Renal cortical epithelial cell (primary cell): ENCODE measurements at regions not wholly inside any gene's neighbourhood (a gene's known extent, or its start where the extent isn't known, plus 50 kb on each side); places are given as distances from the start of the nearest gene placed in this dataset.
"Not testable (repeated sequence)": the region's sequence is repeated elsewhere in the genome, so short reads cannot be mapped to it uniquely, and the experiment has no call there.

Experiments
- DNase-seq: peaks from one replicate; pipeline ENCODE4 v3.0.0-alpha.2; 2011; ENCODE audit warnings: low read depth

DNA sequence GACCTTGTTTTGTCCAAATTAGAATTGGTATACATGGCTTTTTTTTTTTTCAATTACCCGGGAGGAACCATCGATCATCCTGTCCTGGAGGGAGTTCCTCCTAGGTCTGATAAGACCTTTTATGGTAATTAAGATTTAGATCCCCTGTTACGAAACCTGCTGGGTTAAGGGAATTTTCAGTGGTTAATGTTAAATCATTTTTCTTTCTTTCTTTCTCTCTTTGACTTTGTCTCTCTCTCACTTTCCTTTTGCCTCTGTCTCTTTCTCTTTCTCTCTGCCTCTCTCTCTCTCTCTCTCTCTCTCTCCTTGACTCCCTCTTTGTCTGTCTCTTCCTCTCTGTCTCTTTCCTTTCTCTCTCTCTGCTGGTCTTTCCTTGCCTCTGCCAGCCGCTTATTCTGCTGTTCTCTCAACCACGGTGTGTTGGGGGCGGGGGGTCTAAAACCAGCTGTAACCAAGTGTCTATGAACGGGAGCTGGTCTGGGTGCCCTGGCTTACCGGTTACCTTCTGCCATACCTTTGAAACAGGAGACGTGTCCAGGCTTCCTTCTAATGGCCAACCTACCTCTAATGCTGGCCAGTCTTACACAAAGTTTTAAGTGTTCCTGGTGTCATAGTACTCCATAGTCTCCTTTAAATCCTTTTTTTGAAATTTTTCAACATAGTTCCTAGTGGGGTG lies 815.1 kb downstream of the TRIB2 start:
- not testable (repeated sequence) for DNase-seq

DNA sequence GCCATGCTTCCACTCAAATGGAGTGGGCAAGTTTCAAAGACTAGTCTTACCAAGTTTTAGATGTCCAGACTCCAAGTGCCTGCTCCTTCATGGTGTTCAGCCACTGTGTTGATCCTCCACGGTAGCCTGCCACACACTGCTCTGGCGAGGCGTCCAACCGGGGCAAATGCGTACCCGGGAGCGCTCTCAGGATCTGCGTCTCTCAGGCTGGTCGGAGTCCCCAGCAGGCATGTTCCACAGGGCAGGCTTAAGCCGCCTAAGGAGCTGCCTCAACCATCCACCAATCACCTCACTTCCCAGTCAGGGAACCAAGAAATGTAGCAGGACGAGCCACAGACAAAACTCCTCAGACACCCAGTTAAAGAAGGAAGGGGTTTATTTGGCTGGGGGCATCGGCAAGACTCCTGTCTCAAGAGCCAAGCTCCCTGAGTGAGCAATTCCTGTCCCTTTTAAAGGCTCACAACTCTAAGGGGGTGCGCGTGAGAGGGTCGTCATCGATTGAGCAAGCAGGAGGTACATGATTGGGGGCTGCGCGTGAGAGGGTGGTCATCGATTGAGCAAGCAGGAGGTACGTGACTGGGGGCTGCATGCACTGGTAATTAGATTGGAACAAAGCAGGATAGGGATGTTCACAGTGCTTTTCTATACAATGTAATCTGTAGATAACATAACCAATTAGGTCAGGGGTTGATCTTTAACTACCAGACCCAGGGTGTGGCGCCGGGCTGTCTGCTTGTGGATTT lies 816.2 kb downstream of the TRIB2 start:
- DNase-seq: not testable (repeated sequence)

DNA sequence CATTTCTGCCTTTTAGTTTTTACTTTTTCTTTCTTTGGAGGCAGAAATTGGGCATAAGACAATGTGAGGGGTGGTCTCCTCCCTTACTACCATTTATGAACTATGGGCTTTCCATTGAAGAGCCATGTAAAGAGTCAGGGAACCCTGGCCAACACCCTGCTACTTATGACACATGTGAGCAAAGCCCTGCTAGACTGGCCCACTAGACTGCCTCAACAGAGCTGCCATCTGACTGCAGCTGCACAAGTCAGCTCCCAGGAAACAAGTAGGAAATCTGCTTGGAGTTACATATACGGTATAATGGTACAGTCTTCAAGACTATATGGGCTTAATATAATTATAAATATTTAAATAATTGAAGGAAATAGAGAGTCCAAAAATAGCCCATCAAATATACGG lies 816.8 kb downstream of the TRIB2 start:
- DNase-seq: no peak

DNA sequence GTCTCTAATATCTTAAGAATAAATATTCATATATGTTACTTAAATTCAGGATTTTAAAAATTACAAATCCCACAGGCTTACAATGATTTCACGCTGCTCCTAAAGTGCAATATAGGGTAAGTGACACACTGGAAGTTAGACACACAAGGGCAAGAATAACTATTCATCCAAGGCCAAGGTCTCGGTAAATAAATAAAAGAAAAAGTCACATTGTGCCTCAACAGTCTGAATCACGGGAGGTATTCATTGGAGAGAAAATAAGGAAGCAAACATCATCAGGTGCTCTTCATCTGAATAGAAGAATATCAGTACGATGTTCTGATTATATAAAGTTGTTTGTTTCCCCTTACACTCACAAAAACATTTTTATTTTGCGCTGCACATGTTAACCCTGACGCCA lies 820.2 kb downstream of the TRIB2 start:
- DNase-seq: no peak

DNA sequence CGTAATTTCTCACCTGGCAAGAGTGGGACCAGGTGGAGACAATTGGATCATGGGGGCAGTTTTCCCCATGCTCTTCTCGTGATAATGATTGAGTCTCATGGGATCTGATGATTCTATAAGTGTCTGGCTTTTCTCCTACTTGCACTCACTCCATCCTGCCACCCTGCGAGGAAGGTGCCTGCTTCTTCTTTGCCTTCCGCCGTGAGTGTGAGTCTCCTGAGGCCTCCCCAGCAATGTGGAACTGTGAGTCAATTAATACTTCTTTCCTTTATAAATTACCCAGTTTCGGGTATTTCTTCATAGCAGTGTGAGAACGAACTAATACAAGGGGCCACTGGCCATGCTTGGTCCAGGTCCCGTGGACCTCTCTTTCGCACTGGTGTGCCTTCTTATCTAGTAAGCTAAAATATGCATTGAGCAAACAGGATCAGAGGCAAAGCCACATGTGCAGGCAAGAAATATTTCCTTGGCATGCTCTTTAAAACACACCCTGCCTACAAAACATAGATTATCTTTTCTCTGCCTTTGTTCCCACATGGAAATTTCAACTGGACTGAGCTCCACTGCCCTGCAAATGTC lies 821.1 kb downstream of the TRIB2 start:
- no peak for DNase-seq

DNA sequence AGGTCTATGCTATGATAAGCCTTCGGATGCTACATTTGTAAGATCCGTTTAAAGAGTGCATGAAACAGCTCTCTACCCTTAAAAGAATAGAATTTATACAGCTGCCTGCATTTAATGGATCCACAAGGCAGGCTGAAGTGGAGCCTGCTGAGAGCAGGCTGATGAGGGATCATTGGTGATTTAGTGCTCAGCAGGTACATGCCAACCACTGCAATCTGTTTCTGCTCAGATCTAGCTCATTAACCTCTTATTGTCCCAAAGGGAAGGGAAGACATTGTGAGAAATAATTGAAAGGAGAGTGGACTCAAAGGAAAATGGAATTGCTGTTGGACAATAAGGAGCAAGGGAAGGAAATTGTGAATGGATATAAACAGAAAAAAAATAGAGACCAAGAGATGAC lies 822.6 kb downstream of the TRIB2 start:
- DNase-seq: no peak

DNA sequence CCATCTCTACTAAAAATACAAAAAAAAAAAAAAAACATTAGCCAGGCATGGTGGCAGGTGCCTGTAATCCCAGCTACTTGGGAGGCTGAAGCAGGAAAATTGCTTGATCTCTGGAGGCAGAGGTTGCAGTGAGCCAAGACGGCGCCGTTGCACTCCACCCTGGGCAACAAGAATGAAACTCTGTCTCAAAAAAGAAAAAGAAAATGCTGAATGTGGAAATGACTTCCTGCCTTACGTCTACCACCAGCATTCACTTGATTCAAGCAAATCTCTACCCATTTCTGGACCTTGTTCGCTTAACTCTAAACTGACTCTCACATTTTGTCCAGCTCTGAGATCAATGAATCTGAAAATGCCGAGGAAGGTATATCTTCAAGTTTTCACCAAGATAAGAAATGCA lies 825.3 kb downstream of the TRIB2 start:
- no peak for DNase-seq

DNA sequence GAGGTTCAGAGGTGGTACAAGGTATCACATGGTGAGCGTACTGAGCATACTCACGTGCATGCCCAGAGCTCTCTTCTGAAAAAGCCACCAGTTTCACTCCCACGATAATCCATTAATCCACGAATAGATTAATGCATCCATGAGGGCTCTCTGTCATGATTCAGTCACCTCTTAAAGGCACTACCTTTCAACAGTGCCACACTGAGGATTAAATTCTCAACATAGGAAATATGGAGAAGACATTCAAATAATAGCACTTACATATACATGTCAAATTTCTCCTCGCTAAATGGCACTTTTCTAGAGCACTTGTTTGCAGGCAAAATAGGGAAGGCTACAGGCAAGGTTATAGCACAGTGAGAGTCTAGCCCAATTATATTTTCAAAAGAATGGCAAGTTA lies 825.9 kb downstream of the TRIB2 start:
- no peak for DNase-seq

DNA sequence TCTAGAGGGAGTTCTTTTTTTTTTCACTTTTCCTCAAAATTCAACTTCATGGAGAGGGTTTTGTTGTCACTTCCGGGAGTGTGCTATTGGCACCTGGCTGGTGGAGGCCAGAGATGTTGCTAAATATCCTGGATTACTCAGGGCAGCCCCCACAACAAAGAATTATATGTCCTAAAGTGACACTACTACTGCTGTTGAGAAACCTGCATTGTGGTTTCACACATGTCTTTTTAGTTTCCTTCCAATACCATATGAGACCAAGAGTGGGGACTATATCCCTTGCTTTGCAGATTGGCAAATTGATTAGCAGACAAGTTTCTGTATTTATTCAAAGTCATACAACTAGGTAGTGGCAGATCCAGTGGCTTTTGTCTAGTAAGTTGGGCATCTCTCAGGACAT lies 826.8 kb downstream of the TRIB2 start:
- DNase-seq: no peak

DNA sequence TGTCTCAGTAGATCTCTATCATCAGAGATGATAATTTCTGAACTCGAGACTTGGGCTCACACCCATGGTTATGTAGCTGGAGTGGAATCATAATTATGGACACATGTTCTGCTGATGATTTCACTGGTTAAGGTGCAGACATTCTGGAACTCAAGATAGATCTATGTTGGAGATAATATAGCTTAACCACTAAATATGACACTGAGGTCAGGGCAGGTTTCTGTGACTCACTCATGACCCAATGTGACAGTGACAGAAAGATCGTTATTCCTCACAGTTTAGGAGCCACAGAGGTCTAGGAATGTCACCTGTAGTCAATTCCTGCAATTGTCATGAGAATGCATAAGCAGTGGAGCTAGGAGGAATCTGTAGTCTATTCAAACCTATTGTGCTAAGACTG lies 828.6 kb downstream of the TRIB2 start:
- DNase-seq: no peak

DNA sequence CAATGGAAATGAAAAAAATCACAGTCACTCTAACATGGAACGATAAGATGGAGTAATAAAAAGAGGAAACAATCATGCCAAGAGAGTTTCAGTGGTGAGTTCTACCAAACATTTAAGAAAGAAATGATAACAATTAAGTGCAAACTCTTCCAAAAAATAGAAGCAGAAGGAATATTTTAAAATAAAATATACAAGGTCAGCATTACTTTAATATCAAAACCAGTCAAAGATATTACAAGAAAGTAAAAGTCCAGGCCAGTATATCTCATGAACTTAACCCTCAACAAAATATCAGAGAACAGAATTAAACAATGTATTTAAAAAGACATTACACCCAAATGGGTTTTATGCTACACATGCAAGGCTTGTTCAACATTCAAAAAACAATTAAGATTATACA lies 829.4 kb downstream of the TRIB2 start:
- DNase-seq: no peak

DNA sequence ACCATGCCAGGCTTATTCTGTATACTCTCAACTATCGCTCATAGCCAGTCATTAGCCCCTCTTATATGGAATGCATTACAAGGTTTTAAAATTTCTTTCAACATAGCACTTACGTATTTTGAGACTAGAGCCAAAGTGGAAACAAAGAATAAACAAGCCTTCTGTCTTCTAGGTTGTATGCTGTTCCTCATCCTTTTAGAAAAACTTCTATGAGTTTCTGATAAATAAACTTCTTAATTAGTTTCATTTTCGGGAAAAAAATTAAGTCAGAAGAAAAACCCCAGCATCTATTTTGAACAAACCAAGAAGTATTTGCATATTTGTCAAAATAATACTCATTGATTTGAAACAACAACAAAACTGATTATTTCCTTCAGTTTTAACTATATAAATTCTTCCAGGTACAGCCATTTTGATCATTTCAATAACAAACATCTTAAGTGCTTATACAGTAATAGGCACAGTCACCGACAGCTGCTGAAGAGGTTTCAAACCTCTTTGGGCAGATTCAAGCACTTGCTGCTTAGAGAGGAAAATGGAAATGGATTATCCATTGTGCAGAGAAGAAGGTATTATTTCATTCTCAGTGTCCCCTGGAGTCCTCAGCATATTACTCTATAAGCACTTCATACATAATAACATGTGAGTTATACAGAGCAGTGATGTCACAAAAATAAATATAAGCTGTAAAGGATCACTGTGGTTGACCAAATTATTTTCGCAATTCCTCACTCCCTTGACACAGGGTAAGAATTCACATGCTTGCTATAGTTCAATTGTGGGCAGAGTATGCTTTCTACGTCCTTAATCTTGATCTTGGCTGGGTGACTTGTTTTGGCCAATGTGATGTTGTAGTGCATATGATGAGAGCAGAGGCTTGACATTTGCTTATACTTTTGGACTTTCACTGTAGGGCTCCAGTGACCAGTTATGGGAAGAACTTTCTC lies 833.8 kb downstream of the TRIB2 start:
- DNase-seq: no peak

DNA sequence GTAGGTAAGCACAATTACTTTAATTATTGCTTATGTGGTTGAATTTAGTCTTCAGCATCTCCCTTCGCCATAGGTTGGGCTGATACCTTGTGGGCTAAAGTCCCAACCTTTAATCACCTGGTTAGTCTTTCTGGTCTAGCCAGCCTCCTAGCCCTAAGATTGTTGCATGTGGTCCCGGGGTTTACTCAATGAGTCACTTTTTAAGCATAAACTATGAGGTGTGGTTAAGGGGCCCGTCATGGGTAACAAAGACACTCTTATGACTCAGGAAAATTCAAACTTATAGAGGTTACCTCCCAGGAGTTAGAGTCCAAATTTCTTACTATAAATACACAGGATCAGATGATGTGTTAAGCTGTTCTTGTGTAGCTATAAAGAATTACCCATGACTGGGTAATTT lies 841.6 kb downstream of the TRIB2 start:
- peak; percentile 96 for DNase-seq

DNA sequence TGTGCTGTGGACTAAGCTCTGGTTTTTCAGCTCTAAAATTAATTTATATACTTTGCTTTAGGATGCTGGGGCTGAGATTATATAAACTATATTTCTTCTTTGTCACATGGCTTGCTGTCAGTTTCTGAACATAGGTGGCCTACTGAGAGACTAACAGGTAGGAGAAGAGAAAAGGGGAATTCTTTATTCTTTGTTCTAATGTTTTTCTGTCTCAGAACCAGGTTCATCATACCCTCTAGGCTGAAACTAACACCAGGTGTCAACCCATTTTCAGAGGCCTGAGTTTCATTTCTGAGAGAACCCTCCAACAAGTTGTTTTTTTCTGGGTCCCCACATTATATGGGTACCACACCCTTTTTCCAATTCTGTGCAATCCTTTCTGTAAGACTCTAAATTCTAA lies 843.6 kb downstream of the TRIB2 start:
- no peak for DNase-seq

DNA sequence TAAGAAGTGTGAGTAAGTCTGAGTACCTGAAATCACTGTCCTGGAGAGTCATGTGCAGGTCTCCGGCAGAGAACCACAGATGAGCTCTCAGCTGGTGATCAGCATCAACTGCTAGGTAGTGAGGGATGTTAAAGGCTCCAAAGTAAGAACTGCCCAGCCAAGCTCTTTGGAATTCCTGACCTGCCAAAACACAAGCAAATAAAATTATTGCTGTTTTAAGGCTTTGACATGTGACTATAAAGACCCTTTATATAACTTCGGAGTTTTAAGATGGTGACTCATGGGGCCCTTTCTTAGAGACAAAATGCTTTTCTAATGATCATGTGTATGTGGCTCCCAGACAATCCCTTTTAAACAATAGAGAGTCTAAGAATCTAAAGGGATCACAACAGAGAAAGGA lies 855.7 kb downstream of the TRIB2 start:
- no peak for DNase-seq

DNA sequence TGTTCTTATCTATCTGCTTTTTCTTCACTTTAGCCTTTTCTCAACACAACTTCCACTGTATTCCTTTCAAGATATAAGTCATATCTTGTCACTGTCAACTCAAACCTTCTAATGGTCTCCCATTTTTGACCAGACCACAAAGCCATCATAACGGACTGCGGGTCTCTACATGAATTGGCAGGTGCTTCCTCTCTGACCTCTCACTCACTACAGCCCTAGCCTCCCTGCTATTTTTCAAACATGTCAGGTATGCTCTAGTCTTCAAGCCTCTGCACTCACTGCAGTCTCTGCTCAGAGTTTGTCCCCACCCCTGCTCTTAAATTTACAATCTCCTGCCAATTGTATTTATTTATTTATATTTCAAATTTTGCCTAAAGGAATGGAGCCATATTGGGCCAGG lies 858.1 kb downstream of the TRIB2 start:
- DNase-seq: no peak

DNA sequence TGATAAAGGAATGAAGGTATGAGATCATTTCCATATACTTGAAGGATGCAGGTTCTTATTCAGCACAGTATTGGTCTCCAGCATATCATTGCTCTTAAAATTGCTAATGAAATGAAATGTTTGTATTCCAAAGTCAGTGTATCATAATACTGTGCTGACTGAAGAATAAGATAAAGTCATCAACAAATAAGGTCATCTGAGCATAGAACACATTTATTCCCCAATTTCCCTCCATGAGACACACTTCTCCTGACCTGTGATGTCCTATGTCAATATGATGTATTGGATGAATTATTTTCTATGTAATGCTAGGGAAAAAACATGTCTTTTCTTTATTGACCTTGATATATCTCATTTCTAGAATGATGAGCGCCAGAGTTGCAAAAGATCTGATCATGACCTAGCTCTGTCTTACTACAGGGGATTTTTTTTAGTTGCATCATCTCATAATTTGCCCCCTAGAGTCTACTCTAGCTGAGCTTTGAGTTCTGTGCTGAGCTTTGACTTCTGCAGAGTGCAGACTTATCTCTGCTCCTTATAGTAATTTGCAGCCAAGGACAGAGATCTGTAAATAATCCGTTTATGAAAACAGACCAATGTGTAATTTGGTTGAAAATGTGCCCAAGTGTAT lies 859.8 kb downstream of the TRIB2 start:
- DNase-seq: no peak

DNA sequence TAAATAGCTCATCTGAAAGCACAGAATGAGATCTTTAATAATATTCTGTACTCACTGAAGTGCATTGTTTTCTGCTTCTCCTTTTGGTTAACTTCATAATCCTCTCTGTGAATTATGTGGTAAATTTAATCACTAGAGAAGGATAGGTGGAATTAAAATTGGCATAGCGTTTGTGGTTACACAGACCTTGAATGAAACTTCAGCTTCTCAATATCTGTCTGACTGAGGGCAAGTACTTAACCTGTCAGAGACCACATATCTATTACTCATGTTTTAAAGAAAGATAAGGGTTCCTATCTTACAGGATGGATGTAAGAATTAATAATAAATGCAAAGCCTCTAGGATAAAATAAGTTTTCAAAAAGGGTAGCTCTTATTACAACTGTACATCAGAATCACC lies 861.8 kb downstream of the TRIB2 start:
- no peak for DNase-seq

DNA sequence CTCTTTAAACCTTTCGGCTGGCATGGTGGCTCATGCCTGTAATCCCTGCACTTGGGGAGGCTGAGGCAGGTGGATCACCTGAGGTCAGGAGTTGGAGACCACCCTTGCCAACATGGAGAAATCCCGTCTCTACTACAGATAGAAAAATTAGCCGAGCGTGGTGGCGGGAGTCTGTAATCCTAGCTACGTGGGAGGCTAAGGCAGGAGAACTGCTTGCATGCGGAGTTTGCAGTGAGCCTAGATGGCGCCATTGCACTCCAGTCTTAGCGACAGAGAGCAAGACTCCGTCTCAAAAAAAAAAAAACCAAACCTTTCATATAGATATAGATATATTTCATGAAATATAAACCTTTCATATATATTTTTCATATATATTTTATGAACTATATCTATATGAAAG lies 864.7 kb downstream of the TRIB2 start:
- DNase-seq: no peak

DNA sequence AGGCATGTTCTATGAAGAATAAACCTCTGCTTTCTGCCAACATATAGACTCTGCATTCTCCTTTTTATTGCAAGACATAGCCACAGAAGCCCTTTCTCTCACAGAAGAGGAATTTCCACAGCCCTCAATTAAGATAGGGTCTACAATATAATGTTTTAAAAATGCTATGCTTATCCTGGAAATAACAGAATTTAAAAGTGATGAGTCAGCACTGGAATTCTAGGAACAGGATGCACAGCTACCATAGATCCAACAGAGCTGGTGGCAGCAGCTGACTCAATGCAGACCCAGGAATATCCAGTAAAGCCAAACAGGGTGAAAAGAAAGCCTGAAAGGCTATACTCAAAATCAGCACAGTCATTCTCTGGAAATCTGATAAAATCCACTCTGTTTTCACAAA lies 866.9 kb downstream of the TRIB2 start:
- no peak for DNase-seq

DNA sequence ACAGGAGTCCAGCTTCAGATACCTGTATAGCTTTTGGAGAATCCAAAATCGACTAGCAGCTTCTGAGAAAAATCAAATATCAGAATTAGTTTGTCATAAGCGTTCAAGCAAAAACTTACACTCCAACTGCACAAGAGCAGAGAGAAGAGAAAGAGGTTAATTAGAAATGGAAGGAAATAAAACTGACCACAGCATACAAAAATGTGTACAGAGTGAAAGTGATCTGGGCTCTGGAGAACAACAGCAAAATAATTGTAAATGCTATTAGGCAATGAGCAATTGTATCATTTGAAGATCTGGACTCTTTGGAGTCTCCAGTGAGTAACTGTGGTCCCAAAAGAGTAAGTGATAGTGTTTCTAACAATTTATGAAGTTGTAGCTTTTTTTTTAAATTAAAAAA lies 867.3 kb downstream of the TRIB2 start:
- no peak for DNase-seq

DNA sequence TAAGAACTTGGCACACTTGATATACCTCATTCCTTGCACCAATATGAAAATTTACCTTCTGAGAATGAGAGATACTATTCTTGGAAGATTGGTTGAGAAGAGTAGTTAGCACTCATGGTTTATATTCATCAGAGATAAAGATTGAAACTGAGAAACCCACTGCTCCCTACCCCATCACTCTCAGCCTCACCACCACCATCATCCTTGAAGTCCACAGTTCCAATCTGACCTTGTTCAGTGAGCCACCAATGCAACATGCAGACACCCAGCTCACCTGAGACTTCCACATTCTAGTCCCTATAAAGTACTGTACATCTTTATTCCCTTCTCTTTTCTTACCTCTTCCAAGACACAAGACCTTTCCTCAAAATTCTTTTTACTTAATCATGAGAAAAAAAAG lies 869.0 kb downstream of the TRIB2 start:
- DNase-seq: no peak
